ENCODE measurements at regions not wholly inside any gene's neighbourhood (a gene's known extent, or its start where the extent isn't known, plus 50 kb on each side); places are given as distances from the start of the nearest gene placed in this dataset.

DNA sequence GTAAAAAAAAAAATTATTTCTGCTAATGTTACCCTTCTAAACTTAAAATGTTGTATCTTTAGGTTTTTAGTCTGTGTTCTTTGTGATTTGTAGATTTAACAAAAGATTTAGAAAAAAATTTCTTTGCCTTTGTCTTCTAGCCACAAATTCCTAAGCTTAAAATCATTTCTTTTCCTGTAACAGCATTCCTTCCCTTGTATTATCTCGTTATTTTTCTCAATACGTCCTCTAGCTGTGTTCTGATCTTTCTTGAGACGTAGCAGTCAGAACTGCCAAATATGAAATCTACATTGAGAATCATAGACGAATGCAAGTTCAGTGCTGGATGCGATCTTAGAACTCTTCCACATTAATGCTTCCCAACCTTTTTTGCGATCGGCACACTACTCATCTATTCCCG is 283.1 kb downstream of the UTRN start:
- TF ChIP-seq POLR2A (IDR thresholded peaks at IDR 0.05) (no peak), CTCF (IDR thresholded peaks at IDR 0.05) (no peak)
